Activated CD8-positive, alpha-beta T cell treated with anti-CD3 and anti-CD28 coated beads for 36 hours (primary cell): ENCODE measurements at regions not wholly inside any gene's neighbourhood (a gene's known extent, or its start where the extent isn't known, plus 50 kb on each side); places are given as distances from the start of the nearest gene placed in this dataset.

ENCODE experiments used
- ATAC-seq: fragments of 200-7000 bp; cut with Tn5 transposase; one replicate; pipeline ENCODE4 v1.10.0; 2021; ENCODE audit warnings: mild to moderate bottlenecking, moderate library complexity
- CTCF ChIA-PET: fragments of 350-600 bp; sonication (Branson Sonifier 250); formaldehyde crosslinking; loops from one replicate; lab custom pipeline; 2021; ENCODE audit warnings: antibody characterized with exemption; lab: Charles Lee
- POLR2A ChIA-PET: fragments of 350-600 bp; sonication (Branson Sonifier 250); formaldehyde crosslinking; loops from one replicate; lab custom pipeline; 2021; ENCODE audit warnings: antibody characterized with exemption; lab: Charles Lee
- DNase-seq: peaks from one replicate; pipeline ENCODE4 v3.0.0-alpha.2; 2020
- H3K27ac Mint-ChIP-seq: one replicate; pipeline ENCODE4 v1.8.0; 2021; ENCODE audit warnings: mild to moderate bottlenecking, mixed read lengths
- H3K27me3 Mint-ChIP-seq: one replicate; pipeline ENCODE4 v1.8.0; 2021; ENCODE audit warnings: mixed read lengths
- H3K36me3 Mint-ChIP-seq: one replicate; pipeline ENCODE4 v1.8.0; 2021; ENCODE audit warnings: low read depth, mixed read lengths
- H3K4me1 Mint-ChIP-seq: one replicate; pipeline ENCODE4 v1.8.0; 2021; ENCODE audit warnings: low read depth, mixed read lengths
- H3K4me3 Mint-ChIP-seq: one replicate; pipeline ENCODE4 v1.8.0; 2021; ENCODE audit warnings: mild to moderate bottlenecking, moderate library complexity, mixed read lengths
- H3K9me3 Mint-ChIP-seq: one replicate; pipeline ENCODE4 v1.8.0; 2021; ENCODE audit warnings: mixed read lengths
- intact Hi-C: fragments of 100-400 bp; cut with micrococcal nuclease; formaldehyde crosslinking; loops from one replicate; pipeline ENCODE4 v1.10.0; 2022
- TF ChIP-seq, protein P1 (sequence below): fragments of 200-600 bp; IDR thresholded peaks from one replicate; pipeline ENCODE4 v1.8.0; 2022; ENCODE audit warnings: antibody characterized with exemption, mild to moderate bottlenecking

DNA sequence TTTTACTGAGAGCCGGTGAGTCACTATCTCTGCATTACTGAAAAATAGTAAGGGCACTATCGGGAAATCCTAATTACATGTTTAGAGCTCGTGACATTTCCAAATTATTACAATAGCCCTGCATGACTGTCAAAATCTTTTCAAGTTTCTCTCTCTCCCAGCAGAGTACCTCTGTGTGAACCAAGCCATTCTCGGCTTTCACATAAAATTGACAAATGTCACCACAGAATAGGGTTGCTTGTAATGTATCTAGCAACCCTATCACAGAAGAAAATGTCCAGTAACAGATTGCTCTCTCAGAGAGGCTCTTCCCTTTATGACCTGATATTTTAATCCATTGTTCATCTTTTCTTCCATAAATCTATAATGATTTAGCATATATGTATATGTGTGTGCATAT is 144.8 kb upstream of the GNPDA2 start:
- Mint-ChIP-seq H3K27ac (no peak overlapping the region), H3K27me3 (no peaks in the 10 kb centered on the region), H3K4me1 (no peaks in the 10 kb centered on the region), H3K9me3 (no peaks in the 10 kb centered on the region), H3K36me3 (no peaks in the 10 kb centered on the region), H3K4me3 (no peak overlapping the region)
- CTCF ChIA-PET: no interaction called here
- ATAC-seq: no peak
- intact Hi-C loops: no loop called here
- POLR2A ChIA-PET: interaction anchor here (0.8 kb wide), 1 partner anchor 26 kb away, joined by 3 read pairs; no protein-coding TSS in a partner anchor
- DNase-seq: no peak
- TF ChIP-seq, protein P1, sequence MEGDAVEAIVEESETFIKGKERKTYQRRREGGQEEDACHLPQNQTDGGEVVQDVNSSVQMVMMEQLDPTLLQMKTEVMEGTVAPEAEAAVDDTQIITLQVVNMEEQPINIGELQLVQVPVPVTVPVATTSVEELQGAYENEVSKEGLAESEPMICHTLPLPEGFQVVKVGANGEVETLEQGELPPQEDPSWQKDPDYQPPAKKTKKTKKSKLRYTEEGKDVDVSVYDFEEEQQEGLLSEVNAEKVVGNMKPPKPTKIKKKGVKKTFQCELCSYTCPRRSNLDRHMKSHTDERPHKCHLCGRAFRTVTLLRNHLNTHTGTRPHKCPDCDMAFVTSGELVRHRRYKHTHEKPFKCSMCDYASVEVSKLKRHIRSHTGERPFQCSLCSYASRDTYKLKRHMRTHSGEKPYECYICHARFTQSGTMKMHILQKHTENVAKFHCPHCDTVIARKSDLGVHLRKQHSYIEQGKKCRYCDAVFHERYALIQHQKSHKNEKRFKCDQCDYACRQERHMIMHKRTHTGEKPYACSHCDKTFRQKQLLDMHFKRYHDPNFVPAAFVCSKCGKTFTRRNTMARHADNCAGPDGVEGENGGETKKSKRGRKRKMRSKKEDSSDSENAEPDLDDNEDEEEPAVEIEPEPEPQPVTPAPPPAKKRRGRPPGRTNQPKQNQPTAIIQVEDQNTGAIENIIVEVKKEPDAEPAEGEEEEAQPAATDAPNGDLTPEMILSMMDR: no peak

DNA sequence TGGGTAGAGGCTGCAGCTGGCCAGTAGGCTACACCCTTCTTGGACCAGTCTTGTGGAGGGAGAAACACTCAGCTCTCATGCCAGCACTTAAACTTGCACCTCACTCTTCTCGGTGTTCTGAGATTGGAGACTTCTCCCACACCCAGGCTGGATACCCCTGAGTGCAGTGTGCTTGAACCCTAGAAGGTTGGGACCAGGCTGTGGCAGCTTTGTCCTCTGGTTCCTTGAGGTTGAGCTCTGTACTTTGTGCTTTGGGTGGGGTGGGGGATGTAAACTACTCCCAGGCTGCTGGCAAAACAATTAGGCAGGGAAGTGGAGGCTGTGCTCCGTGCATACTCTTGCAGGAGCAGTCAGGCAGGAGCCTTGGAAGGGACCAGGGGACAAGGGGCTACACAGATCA is 143.6 kb upstream of the GNPDA2 start:
- POLR2A ChIA-PET: no interaction called here
- H3K27ac Mint-ChIP-seq: no peak overlapping the region
- H3K9me3 Mint-ChIP-seq: no peaks in the 10 kb centered on the region
- DNase-seq: no peak
- H3K36me3 Mint-ChIP-seq: no peaks in the 10 kb centered on the region
- CTCF ChIA-PET: no interaction called here
- TF ChIP-seq, protein P1: no peak
- no peaks in the 10 kb centered on the region for H3K4me1 Mint-ChIP-seq
- no peaks in the 10 kb centered on the region for H3K27me3 Mint-ChIP-seq
- intact Hi-C loops: no loop called here
- H3K4me3 Mint-ChIP-seq: no peak overlapping the region
- no peak for ATAC-seq

DNA sequence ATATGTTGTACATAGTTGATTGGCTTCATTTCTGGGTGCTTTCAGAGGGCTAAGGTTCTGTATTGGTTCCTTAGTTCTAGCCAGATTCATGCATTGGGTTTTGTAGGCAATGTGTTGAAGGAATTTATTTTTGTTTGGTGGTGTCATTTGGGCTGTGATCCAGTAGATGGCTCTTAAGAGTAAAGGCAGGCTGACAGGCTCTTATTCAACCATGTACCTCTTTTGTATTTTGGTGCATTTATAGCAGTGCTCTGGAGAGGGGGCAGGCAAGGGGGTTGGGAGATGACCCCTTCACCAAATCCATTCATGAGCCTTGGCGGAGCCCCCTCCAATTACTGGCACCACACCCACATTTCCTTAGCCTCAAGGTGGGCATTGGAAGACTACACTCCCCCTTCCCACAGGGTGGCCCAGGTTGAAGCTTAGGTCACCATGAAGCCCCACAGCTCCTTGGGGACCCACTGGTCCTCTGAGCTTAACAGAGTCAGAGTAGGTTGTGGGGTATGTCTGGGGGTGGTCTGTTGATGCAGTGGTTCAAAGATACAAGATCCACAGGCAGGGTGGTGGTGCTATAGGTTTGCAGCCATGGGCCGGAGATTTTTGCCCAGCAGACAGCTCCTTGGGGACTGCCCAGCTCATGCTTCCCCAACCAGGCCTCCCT is 143.0 kb upstream of the GNPDA2 start:
- ATAC-seq (no peak), DNase-seq (no peak)
- Mint-ChIP-seq H3K27me3 (no peaks in the 10 kb centered on the region), H3K36me3 (no peaks in the 10 kb centered on the region), H3K4me3 (no peak overlapping the region), H3K9me3 (peaks cover 2% of the 10 kb centered on the region), H3K27ac (no peak overlapping the region), H3K4me1 (no peaks in the 10 kb centered on the region)
- TF ChIP-seq, protein P1: no peak
- ChIA-PET POLR2A (no interaction called here), CTCF (no interaction called here)
- intact Hi-C loops: no loop called here

DNA sequence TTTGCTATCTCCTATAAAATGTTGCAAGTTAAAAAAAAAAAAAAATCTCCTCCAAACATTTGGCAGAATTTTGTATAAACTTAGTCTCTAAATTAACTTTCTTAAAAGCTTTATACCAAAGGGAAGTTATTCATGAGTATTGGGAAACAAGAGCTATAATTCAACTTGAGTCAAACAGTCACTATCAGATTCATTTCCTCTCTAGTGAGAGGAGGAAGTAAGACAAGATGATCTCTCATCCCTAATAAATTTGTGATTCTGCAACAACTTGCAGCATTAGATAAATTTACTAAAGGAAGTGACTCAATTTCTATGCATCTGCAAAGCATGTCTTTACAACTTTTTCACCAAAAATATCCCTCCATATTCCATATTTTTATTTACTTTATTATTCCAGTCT is 135.4 kb upstream of the GNPDA2 start:
- H3K36me3 Mint-ChIP-seq: no peaks in the 10 kb centered on the region
- ChIA-PET CTCF (no interaction called here), POLR2A (no interaction called here)
- peaks cover 2% of the 10 kb centered on the region for H3K9me3 Mint-ChIP-seq
- ATAC-seq (no peak), DNase-seq (no peak)
- no peaks in the 10 kb centered on the region for H3K4me1 Mint-ChIP-seq
- H3K27me3 Mint-ChIP-seq: no peaks in the 10 kb centered on the region
- H3K4me3 Mint-ChIP-seq: no peak overlapping the region
- TF ChIP-seq, protein P1: no peak
- H3K27ac Mint-ChIP-seq: no peak overlapping the region
- intact Hi-C loops: no loop called here

DNA sequence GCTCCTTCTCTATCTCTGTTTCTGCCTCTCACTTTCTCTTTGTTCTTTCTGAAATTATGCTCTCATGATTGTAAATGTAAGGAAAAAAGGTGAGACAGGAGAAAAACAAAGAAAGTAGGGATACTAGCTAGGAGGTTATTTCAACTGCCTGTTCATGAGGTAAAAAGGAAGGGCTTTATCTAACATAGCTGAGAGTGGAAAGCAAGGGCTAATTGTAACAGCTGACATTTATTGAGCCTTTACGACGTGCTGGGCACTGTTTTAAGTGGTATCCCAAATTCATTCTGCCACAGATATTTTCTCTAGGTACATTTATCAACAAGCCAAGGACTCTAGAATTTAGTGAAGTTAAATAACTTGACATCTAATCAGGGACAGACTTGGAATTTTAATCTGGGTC is 133.1 kb upstream of the GNPDA2 start:
- Mint-ChIP-seq H3K9me3 (no peaks in the 10 kb centered on the region), H3K36me3 (no peaks in the 10 kb centered on the region), H3K27ac (no peak overlapping the region), H3K27me3 (no peaks in the 10 kb centered on the region), H3K4me3 (no peak overlapping the region), H3K4me1 (no peaks in the 10 kb centered on the region)
- ATAC-seq: no peak
- TF ChIP-seq, protein P1: no peak
- ChIA-PET CTCF (no interaction called here), POLR2A (no interaction called here)
- intact Hi-C loops: no loop called here
- DNase-seq: no peak
